GM18502 (cell line): ENCODE measurements at regions not wholly inside any gene's neighbourhood (a gene's known extent, or its start where the extent isn't known, plus 50 kb on each side); places are given as distances from the start of the nearest gene placed in this dataset.

Experiments
- ATAC-seq: cut with Tn5 transposase; IDR thresholded peaks from one replicate; pipeline ENCODE4 v1.9.1; 2021; ENCODE audit warnings: mild to moderate bottlenecking; ENCODE audit not compliant: unreplicated experiment, poor library complexity

DNA sequence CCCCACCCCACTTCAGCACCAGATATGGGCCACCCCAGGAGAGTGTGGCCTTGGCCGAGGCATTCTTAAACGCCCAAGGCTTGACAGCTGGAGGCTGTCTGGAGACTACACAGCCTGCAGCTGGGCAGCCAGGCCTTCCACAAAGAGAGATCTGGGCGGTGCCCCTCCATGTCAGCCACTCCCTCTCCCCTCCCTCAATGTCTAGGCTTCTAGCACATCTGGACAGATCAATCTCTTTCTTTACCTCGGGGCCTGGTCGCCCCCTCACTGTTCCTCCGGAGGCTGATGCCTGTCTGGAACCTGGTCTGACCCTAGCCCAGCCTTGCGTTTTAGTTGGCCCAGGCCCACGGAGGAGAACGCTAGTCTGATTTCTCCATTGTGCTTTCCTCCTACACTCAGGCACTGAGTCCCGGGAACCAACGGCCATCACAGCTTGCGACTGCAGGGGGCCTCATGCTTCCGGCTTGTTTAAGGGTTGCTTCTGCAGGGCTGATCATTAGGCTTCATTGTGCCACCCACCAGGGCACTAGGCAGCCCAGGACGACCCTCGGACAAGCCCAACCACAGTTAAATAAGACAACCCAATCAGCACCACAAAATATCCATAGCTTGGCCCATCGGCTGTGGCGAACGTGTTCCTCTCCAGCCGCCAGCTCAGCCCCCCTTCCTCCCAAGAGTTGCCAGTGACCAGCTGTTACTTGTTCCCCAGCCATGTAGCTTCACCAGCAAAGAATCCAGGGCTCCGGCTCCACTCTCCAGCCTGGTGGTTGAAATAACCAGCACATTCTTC lies 200.6 kb downstream of the BCOR start:
- no peak for ATAC-seq

GRCh38 chrX:39897741-39898097 lies 200.0 kb downstream of the BCOR start:
- no peak for ATAC-seq

GRCh38 chrX:39898147-39898546 lies 199.6 kb downstream of the BCOR start:
- no peak for ATAC-seq

DNA sequence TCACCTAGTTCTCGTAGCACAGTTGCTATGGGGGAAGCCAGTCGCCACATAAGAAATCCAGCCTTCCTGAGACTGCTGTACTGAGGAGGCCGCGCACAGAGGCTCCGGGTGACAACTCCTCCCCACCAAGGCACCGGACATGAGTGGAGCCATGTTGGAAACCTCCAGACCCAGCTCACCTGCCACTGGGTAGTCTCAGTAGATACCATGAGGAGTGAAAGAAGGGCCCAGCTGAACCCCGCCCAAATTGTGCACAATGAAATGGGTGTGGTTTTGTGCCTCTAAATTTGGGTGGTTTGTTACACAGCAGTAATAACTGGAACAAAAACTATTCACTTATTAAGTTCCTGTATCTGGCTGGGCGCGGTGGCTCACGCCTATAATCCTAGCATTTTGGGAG lies 198.7 kb downstream of the BCOR start:
- ATAC-seq, result no peak

DNA sequence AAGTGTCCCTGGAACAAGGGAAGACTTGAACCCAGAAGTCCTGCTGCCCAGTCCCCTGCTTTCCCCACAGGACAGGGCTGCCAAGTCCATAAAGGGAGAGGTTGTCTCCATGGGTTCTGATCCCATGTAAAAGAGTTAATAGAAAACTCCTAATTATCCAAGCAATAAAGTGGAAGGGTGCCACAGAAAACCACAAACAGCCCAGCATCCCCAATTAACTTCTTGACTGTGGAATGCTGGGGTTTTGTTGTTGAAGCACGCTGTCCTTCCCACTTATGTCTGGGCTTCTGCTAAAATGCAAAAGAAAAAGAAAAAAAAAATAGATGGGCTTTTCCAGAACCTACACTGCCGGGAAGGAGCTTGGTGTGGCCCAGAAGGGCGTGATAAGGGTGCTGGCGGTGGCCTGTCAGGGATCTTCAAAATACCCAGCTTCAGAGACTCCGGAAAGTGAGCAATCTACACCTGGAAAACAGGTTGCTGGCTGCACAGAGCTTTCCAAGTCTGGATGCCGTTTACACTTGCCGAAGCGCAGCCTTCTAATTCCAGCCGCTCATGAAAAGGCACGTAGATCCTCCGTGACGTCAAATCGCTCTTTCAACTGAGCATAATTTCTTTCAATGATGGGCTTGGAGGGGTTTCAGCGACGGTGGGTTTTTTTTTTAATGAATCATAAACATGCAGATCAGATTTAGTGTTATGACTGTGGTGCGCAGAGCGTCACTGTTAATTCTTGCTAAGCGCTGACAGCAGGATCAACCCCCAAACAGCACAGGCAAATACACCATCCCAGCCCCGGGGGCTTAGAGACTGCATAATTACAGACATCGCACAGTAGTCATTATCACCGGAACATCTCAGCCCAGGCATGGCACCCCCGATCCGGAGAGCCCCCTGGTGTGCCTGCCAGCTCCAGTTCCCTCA lies 197.6 kb downstream of the BCOR start:
- no peak for ATAC-seq

DNA sequence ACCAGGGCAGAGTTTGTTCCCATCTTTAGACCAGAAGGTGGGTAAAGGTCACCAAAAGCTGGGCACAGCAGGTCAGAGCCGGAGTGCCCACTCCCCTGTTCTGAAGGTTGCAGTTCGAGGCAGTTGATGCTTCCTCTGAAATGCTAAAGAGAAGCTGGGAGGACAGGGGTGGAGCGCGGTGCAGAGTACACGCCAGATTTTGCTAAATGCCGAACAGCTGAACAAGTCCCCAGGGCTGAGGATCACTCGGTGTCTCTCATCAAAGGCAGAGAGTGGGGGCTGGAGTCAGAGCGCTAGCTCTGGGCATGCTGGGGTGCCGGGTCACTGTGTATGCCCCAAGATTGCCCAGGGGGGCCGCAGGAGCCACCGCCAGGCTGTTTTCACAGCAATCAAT lies 197.0 kb downstream of the BCOR start:
- ATAC-seq, result no peak

- no peak for ATAC-seq
Measured at GRCh38 chrX:39903343-39903742, 194.4 kb downstream of the BCOR start.

DNA sequence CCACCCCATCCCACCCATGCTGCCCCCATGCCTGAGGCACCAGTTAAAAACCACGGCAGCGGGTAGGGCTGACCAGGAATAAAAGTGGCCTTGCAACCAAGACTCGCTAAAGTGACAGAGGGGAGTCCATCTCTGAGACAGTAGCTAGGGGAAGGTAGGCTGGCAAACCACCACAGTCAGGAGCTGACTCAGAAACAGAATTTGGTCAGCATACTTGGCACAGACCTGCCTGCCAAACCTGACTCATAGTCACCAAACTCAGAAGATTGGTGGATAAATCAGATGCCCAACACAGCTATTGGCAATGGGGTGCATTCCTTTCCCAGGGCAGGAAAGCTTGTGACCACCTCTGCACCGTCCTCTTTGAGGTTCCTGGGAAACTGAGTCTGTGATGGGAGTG lies 193.8 kb downstream of the BCOR start:
- ATAC-seq, result no peak

- ATAC-seq, result no peak
Measured at GRCh38 chrX:39904816-39905537, 192.8 kb downstream of the BCOR start.

DNA sequence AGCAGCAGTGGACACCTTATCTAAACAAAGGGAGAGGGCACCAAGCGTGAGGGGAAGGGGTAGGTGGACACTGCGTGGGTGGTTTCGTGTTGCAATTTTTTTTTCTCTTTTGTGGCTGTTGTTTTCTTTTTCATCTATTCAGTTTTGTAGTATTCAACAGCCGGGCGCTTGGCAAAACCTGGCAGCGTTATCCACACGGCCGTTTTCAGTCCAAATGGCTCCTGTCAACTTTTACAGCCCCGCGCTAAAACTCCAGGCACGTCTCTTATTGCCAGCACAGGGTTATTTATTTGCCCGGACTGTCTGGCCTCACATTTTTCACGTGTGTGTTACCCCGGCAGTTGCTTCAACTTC lies 192.2 kb downstream of the BCOR start:
- no peak for ATAC-seq

DNA sequence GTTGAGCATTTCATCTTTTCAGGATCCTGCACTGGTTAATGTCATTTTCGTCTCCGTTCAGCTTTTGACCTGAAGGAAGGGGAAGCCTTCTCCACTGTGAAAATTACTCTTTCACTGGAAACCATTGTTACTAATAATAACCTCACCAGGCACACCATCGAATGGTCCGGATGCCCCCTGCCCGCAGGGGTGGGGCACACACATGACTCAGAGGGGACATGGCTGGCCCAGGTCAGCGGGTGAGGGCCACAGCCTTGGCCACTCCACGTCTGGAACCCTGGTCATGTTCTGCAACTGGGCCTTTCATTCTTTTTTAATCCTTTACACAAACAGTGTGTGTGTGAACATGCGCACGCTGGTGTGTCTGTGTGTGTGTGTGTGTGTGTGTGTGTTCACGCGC lies 191.8 kb downstream of the BCOR start:
- no peak for ATAC-seq

DNA sequence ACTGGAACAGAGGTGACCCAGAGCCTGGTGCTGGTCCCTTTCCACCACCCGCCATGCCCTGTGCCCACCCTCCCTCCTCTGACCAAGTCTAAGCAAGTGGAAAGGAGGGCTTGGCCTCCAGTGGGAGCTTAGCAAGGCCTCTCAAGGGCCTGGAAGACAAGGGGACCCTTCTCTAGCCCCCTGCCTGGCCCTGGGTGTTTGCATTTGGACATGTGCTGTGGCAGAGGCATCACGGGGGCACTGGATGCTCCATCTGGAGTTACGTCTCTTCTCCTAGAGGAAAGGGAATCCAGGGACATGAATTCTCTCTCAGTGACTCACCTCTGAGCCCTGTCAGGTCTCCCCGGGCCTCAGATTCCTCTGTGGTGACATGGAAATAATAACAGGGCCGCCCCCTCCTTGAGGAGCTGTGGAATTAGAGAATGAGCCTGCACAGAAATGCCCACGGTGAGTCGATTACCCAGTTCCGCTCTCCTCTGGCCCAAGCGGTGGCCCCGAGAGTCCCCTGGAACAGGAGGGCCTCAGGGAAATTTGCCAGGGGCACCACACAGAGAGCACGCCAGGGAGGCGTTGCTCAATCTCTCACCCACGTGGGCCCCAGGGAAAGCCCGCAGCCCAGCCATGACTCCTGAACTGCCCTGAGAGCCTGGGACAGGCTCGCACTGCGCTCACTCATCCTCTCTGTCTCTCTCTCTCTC lies 189.6 kb downstream of the BCOR start:
- no peak for ATAC-seq

- no peak for ATAC-seq
Measured at GRCh38 chrX:39909996-39910395, 187.8 kb downstream of the BCOR start.

DNA sequence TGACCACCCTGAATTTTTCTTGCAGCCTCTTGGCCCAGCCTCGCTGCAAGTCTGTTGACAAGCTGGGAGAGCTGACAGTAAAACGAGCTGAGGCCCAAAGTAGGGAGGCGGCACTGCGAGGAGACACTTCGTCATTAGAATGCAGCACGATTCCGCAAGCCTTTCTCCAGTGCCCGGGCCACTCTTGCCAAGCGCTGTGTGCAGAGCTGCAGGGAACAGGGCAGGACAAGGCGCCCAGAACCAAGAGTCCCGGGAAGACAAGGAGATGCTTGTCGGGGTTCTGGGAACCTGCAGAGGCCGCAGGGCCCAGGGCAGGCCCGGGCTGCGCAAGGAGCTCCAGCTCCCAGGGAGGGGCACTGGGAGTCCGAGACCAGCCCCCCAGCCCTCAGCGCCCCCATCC lies 187.1 kb downstream of the BCOR start:
- no peak for ATAC-seq

- no peak for ATAC-seq
Measured at GRCh38 chrX:39911278-39911897, 186.4 kb downstream of the BCOR start.

GRCh38 chrX:39912126-39912525 lies 185.6 kb downstream of the BCOR start:
- ATAC-seq, result no peak

DNA sequence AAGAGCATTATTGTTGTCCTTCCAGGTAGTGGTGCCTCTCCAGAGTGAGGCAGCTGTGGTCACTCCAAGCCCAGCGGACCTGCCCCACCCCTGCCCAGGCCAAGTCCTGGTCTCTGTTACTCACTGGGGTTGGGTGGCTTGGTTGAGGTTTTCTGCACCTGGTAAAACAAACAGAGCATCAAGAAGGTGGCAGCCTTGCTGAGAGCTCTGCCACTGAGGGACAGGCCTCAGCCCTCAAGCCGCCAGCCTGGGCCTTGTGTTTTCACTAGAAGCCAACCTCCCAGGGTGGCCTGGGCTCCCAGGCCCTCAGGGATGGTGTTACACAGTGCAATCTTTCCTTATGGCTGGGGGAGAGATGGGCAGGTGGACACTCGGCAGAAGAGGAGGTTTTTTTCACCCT lies 182.7 kb downstream of the BCOR start:
- no peak for ATAC-seq

GRCh38 chrX:39915596-39915995 lies 182.2 kb downstream of the BCOR start:
- no peak for ATAC-seq

GRCh38 chrX:39921838-39922237 lies 175.9 kb downstream of the BCOR start:
- no peak for ATAC-seq

DNA sequence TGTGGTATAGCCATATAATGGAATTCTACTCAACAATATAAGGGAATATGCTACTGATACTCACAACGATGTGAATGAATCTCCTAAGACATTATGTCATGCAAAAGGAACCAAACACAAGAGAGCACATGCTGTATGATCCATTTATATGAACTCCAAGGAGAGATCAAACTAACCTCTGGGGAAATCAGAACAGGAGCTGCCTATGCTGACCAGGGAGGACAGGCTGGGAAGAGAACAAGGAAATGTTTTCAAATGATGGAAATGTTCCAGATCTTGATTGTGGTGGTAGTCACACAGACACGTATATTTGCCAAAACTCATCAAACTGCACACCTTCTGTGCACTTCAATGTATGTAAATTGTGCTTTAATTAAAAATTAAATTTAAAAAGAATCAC lies 175.3 kb downstream of the BCOR start:
- no peak for ATAC-seq
